GM12892 (cell line): ENCODE measurements at regions not wholly inside any gene's neighbourhood (a gene's known extent, or its start where the extent isn't known, plus 50 kb on each side); places are given as distances from the start of the nearest gene placed in this dataset.

Experiments used
- POLR2A ChIP-seq: IDR thresholded peaks from 2 replicates; pipeline ENCODE4 v1.6.1; 2011; ENCODE audit warnings: low read depth, low read length, control low read depth
- POLR2AphosphoS5 ChIP-seq: IDR thresholded peaks from 2 replicates; pipeline ENCODE4 v1.6.1; 2011; ENCODE audit warnings: low read depth, low read length, control low read depth

GRCh38 chr4:36997727-36998126 lies 246.8 kb upstream of the NWD2 start:
- TF ChIP-seq POLR2AphosphoS5 (no peak), POLR2A (no peak)
